Astrocyte (in vitro differentiated cells and primary cell): ENCODE measurements at regions not wholly inside any gene's neighbourhood (a gene's known extent, or its start where the extent isn't known, plus 50 kb on each side); places are given as distances from the start of the nearest gene placed in this dataset.
"Not testable (repeated sequence)": the region's sequence is repeated elsewhere in the genome, so short reads cannot be mapped to it uniquely, and the experiment has no call there.

Experiments
- EZH2 ChIP-seq: IDR thresholded peaks from 2 replicates; pipeline ENCODE4 v1.6.1; 2012; ENCODE audit warnings: mild to moderate bottlenecking, low read length, inconsistent platforms; ENCODE audit not compliant: insufficient read depth
- TF ChIP-seq, protein P1 (sequence below): IDR thresholded peaks from 2 replicates; pipeline ENCODE4 v1.5.1; 2011; ENCODE audit warnings: low read depth, mild to moderate bottlenecking, inconsistent platforms, low read length, moderate library complexity; ENCODE audit not compliant: insufficient read depth

DNA sequence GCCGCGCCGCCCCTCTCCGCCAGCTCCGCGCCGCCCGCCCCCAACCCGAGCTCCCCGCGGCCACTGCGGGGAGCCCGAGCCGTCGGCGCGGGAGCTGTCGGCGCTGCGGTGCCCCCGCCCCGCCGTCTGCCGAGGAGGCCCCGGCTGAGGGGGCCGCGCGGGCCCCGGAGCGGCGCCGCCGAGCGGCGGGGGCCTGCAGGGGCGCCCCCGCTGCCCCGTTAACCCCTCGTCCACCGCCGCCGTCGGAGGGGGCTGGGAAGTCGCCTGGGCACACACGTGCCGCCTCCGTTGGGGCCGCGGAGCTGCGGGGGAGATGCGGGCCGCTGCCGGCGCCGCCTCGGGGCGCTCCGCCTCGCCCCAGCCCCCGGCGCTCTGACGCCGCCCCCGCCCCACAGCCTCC is 115.4 kb downstream of the CRLF3 start:
- TF ChIP-seq, protein P1, sequence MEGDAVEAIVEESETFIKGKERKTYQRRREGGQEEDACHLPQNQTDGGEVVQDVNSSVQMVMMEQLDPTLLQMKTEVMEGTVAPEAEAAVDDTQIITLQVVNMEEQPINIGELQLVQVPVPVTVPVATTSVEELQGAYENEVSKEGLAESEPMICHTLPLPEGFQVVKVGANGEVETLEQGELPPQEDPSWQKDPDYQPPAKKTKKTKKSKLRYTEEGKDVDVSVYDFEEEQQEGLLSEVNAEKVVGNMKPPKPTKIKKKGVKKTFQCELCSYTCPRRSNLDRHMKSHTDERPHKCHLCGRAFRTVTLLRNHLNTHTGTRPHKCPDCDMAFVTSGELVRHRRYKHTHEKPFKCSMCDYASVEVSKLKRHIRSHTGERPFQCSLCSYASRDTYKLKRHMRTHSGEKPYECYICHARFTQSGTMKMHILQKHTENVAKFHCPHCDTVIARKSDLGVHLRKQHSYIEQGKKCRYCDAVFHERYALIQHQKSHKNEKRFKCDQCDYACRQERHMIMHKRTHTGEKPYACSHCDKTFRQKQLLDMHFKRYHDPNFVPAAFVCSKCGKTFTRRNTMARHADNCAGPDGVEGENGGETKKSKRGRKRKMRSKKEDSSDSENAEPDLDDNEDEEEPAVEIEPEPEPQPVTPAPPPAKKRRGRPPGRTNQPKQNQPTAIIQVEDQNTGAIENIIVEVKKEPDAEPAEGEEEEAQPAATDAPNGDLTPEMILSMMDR: not testable (repeated sequence)
- not testable (repeated sequence) for TF ChIP-seq EZH2
